ENCODE measurements at regions not wholly inside any gene's neighbourhood (a gene's known extent, or its start where the extent isn't known, plus 50 kb on each side); places are given as distances from the start of the nearest gene placed in this dataset.

GRCh38 chr3:35871009-35871408 lies 231.7 kb downstream of the ARPP21 start:
- Histone ChIP-seq H3K18ac (ENCODE audit: low read length) (no peak overlapping the region), H3K4me2 (ENCODE audit: low read length) (no peak overlapping the region), H2BK15ac (replicated peaks; ENCODE audit: low read depth) (no peak overlapping the region), H2AK5ac (ENCODE audit: low read length) (no peak overlapping the region), H3K36me3 (ENCODE audit: control insufficient read depth, insufficient read depth, low read length) (no peaks in the 10 kb centered on the region), H4K8ac (ENCODE audit: low read depth, low read length) (no peak overlapping the region), H3K9ac (ENCODE audit: low read length) (no peak overlapping the region), H3K27ac (ENCODE audit: low read depth, low read length) (no peak overlapping the region), H3K79me2 (ENCODE audit: control insufficient read depth, insufficient read depth, low read length) (no peaks in the 10 kb centered on the region), H4K5ac (ENCODE audit: low read length) (no peak overlapping the region), H2BK120ac (ENCODE audit: low read depth, low read length) (no peak overlapping the region), H3K79me1 (ENCODE audit: low read length) (no peaks in the 10 kb centered on the region), H3K27me3 (ENCODE audit: insufficient read depth, low read length, poor library complexity) (no peaks in the 10 kb centered on the region), H2BK5ac (ENCODE audit: low read length) (no peak overlapping the region), H3K4me1 (ENCODE audit: control insufficient read depth, low read depth, low read length) (no peaks in the 10 kb centered on the region), H3K56ac (ENCODE audit: low read length) (no peak overlapping the region), H3K4ac (ENCODE audit: low read depth, low read length) (no peak overlapping the region), H3K4me3 (ENCODE audit: low read length) (no peak overlapping the region), H3K23ac (ENCODE audit: low read length) (no peak overlapping the region)
- no peak for DNase-seq
- no CpG with 5 or more reads among the region's 4 CpGs for WGBS (ENCODE audit: extremely low coverage, insufficient coverage, low lambda C conversion rate)

DNA sequence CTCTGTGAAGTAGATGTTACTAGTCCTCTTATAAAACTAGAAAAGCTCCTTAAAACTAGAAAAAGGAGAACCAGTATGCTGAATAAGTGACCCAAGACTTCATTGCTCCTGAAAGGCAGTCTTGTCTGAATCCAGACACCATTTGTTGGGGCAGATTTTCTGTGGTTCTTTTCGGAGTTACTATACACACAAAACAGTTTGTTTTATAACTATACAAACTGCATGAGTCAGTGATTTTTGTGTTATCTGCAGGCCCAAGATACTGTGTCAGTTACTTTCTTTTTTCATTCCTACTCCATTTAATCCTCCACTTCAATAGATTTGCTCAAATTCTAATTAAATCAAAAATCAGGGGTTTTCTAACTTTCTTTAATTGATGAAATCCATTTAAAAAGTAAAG lies 244.6 kb downstream of the ARPP21 start:
- DNase-seq = no peak
- H3K27ac ChIP-seq (ENCODE audit: low read depth, low read length) = no peak overlapping the region
- H2BK15ac ChIP-seq (replicated peaks; ENCODE audit: low read depth) = no peak overlapping the region
- H3K4me2 ChIP-seq (ENCODE audit: low read length) = no peak overlapping the region
- no peak overlapping the region for H4K8ac ChIP-seq (ENCODE audit: low read depth, low read length)
- no peak overlapping the region for H3K18ac ChIP-seq (ENCODE audit: low read length)
- no peak overlapping the region for H2AK5ac ChIP-seq (ENCODE audit: low read length)
- no peak overlapping the region for H3K23ac ChIP-seq (ENCODE audit: low read length)
- H4K5ac ChIP-seq (ENCODE audit: low read length) = no peak overlapping the region
- no peak overlapping the region for H3K4me3 ChIP-seq (ENCODE audit: low read length)
- H2BK5ac ChIP-seq (ENCODE audit: low read length) = no peak overlapping the region
- no peaks in the 10 kb centered on the region for H3K79me1 ChIP-seq (ENCODE audit: low read length)
- H3K4ac ChIP-seq (ENCODE audit: low read depth, low read length) = no peak overlapping the region
- WGBS (ENCODE audit: extremely low coverage, insufficient coverage, low lambda C conversion rate) = no CpG with 5 or more reads among the region's 1 CpG
- no peaks in the 10 kb centered on the region for H3K27me3 ChIP-seq (ENCODE audit: insufficient read depth, low read length, poor library complexity)
- H3K56ac ChIP-seq (ENCODE audit: low read length) = no peak overlapping the region
- H3K9ac ChIP-seq (ENCODE audit: low read length) = no peak overlapping the region
- H3K4me1 ChIP-seq (ENCODE audit: control insufficient read depth, low read depth, low read length) = no peaks in the 10 kb centered on the region
- no peaks in the 10 kb centered on the region for H3K79me2 ChIP-seq (ENCODE audit: control insufficient read depth, insufficient read depth, low read length)
- H2BK120ac ChIP-seq (ENCODE audit: low read depth, low read length) = no peak overlapping the region
- no peaks in the 10 kb centered on the region for H3K36me3 ChIP-seq (ENCODE audit: control insufficient read depth, insufficient read depth, low read length)

DNA sequence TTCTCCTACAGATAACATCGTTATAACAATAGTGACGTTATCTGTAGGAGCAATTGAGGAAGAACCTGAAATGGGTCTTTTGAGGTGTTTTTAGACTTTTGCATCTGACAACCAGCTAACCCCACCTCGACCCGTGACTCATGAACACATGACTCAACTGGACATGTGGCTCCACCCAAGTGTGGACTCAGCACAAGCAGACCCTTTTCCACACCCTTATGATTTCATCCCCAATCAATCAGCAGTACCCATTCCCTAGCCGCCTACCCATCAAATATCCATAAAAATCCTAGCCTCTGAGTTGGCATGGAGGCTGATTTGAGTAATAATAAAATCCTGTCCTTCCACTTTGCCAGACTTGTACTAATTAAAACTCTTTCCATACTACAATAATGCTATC lies 255.4 kb downstream of the ARPP21 start:
- H2BK120ac ChIP-seq (ENCODE audit: low read depth, low read length) = no peak overlapping the region
- H3K4ac ChIP-seq (ENCODE audit: low read depth, low read length) = no peak overlapping the region
- H3K9ac ChIP-seq (ENCODE audit: low read length) = no peak overlapping the region
- H3K56ac ChIP-seq (ENCODE audit: low read length) = no peak overlapping the region
- no peak overlapping the region for H4K5ac ChIP-seq (ENCODE audit: low read length)
- H4K8ac ChIP-seq (ENCODE audit: low read depth, low read length) = no peak overlapping the region
- H2AK5ac ChIP-seq (ENCODE audit: low read length) = no peak overlapping the region
- H3K4me1 ChIP-seq (ENCODE audit: control insufficient read depth, low read depth, low read length) = peaks cover 2% of the 10 kb centered on the region
- H3K4me3 ChIP-seq (ENCODE audit: low read length) = no peak overlapping the region
- no CpG with 5 or more reads among the region's 5 CpGs for WGBS (ENCODE audit: extremely low coverage, insufficient coverage, low lambda C conversion rate)
- H3K23ac ChIP-seq (ENCODE audit: low read length) = no peak overlapping the region
- H3K4me2 ChIP-seq (ENCODE audit: low read length) = no peak overlapping the region
- H3K36me3 ChIP-seq (ENCODE audit: control insufficient read depth, insufficient read depth, low read length) = no peaks in the 10 kb centered on the region
- H3K79me2 ChIP-seq (ENCODE audit: control insufficient read depth, insufficient read depth, low read length) = no peaks in the 10 kb centered on the region
- H3K18ac ChIP-seq (ENCODE audit: low read length) = no peak overlapping the region
- no peaks in the 10 kb centered on the region for H3K79me1 ChIP-seq (ENCODE audit: low read length)
- H3K27me3 ChIP-seq (ENCODE audit: insufficient read depth, low read length, poor library complexity) = no peaks in the 10 kb centered on the region
- no peak overlapping the region for H2BK5ac ChIP-seq (ENCODE audit: low read length)
- DNase-seq = no peak
- no peak overlapping the region for H2BK15ac ChIP-seq (replicated peaks; ENCODE audit: low read depth)
- H3K27ac ChIP-seq (ENCODE audit: low read depth, low read length) = no peak overlapping the region

GRCh38 chr3:35899245-35899644 lies 259.9 kb downstream of the ARPP21 start:
- H3K18ac ChIP-seq (ENCODE audit: low read length) = no peak overlapping the region
- H2BK5ac ChIP-seq (ENCODE audit: low read length) = no peak overlapping the region
- no peak overlapping the region for H3K4me3 ChIP-seq (ENCODE audit: low read length)
- no peak overlapping the region for H3K23ac ChIP-seq (ENCODE audit: low read length)
- H3K27ac ChIP-seq (ENCODE audit: low read depth, low read length) = no peak overlapping the region
- H2BK15ac ChIP-seq (replicated peaks; ENCODE audit: low read depth) = no peak overlapping the region
- no peaks in the 10 kb centered on the region for H3K79me2 ChIP-seq (ENCODE audit: control insufficient read depth, insufficient read depth, low read length)
- H3K79me1 ChIP-seq (ENCODE audit: low read length) = no peaks in the 10 kb centered on the region
- H3K36me3 ChIP-seq (ENCODE audit: control insufficient read depth, insufficient read depth, low read length) = no peaks in the 10 kb centered on the region
- no peak overlapping the region for H3K56ac ChIP-seq (ENCODE audit: low read length)
- no peak overlapping the region for H3K4me2 ChIP-seq (ENCODE audit: low read length)
- no peak overlapping the region for H2BK120ac ChIP-seq (ENCODE audit: low read depth, low read length)
- no peak overlapping the region for H4K5ac ChIP-seq (ENCODE audit: low read length)
- peaks cover 2% of the 10 kb centered on the region for H3K4me1 ChIP-seq (ENCODE audit: control insufficient read depth, low read depth, low read length)
- H3K27me3 ChIP-seq (ENCODE audit: insufficient read depth, low read length, poor library complexity) = no peaks in the 10 kb centered on the region
- peak; percentile 13 for DNase-seq
- no peak overlapping the region for H3K4ac ChIP-seq (ENCODE audit: low read depth, low read length)
- H2AK5ac ChIP-seq (ENCODE audit: low read length) = no peak overlapping the region
- no peak overlapping the region for H3K9ac ChIP-seq (ENCODE audit: low read length)
- H4K8ac ChIP-seq (ENCODE audit: low read depth, low read length) = no peak overlapping the region

DNA sequence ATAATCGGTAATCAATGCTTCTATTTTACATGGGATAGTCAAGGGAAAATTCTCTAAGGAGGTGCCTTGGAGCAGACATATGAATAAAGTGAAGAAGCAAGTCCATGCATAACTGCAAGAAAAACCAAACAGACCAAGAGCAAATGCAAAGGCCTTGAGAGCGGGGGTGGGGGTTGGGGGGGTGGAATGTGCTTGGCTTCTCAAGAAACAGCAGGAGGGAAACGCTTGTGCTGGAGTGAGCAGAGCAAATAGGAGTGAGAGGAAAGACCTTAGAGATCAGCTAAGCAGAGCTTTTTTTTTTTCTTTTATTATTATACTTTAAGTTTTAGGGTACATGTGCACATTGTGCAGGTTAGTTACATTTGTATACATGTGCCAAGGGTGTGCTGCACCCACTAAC lies 260.8 kb downstream of the ARPP21 start:
- no peak overlapping the region for H3K18ac ChIP-seq (ENCODE audit: low read length)
- H3K79me2 ChIP-seq (ENCODE audit: control insufficient read depth, insufficient read depth, low read length) = no peaks in the 10 kb centered on the region
- H3K4me2 ChIP-seq (ENCODE audit: low read length) = no peak overlapping the region
- H3K79me1 ChIP-seq (ENCODE audit: low read length) = no peaks in the 10 kb centered on the region
- H3K9ac ChIP-seq (ENCODE audit: low read length) = no peak overlapping the region
- peaks cover 2% of the 10 kb centered on the region for H3K4me1 ChIP-seq (ENCODE audit: control insufficient read depth, low read depth, low read length)
- no peak overlapping the region for H3K56ac ChIP-seq (ENCODE audit: low read length)
- no CpG with 5 or more reads among the region's 3 CpGs for WGBS (ENCODE audit: extremely low coverage, insufficient coverage, low lambda C conversion rate)
- no peak overlapping the region for H2BK5ac ChIP-seq (ENCODE audit: low read length)
- H2AK5ac ChIP-seq (ENCODE audit: low read length) = no peak overlapping the region
- H3K4me3 ChIP-seq (ENCODE audit: low read length) = no peak overlapping the region
- H4K8ac ChIP-seq (ENCODE audit: low read depth, low read length) = no peak overlapping the region
- H4K5ac ChIP-seq (ENCODE audit: low read length) = no peak overlapping the region
- peak; percentile 77 for DNase-seq
- H3K4ac ChIP-seq (ENCODE audit: low read depth, low read length) = no peak overlapping the region
- H2BK120ac ChIP-seq (ENCODE audit: low read depth, low read length) = no peak overlapping the region
- H3K27me3 ChIP-seq (ENCODE audit: insufficient read depth, low read length, poor library complexity) = no peaks in the 10 kb centered on the region
- no peak overlapping the region for H3K23ac ChIP-seq (ENCODE audit: low read length)
- no peak overlapping the region for H3K27ac ChIP-seq (ENCODE audit: low read depth, low read length)
- H2BK15ac ChIP-seq (replicated peaks; ENCODE audit: low read depth) = no peak overlapping the region
- H3K36me3 ChIP-seq (ENCODE audit: control insufficient read depth, insufficient read depth, low read length) = no peaks in the 10 kb centered on the region

DNA sequence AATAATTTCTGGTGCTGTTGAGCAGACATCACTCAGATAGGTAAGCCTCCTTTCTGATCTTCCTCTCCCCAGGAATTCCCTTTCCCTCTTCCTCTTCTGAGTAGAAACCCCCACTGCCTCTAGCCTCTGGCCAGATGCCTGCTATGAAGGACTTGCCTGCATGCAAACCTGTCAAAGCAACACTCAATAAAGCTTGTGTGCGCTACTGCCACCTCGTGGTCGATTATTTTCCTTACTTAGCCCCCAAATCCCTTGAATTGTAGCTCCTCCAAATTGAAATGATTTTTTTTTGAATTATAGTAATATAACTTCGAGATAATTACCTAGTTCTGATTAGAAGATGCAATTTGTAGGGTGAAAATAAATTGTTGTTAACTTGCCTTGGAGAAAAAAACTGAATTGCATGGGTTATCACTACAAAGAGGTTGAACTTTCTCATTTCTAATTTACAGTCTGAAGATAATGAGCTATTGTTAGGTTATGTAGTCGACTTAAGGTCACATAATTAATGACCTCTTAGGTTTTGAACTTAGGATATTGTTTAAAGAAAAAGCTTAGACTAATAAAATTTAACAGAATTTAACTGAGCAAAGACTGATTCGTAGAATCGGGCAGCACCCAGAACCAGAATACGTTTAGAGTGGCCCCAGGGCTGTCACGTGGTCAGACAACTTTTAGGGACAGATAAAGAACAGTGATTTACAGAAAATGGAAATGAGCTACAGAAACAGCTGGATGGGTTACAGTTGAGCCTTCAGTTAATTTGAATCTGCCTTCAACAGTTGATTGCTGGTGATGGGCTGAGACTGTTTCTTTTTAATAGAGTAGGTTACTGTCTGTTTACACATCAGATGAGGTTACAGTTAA lies 269.3 kb downstream of the ARPP21 start:
- Histone ChIP-seq H2BK120ac (ENCODE audit: low read depth, low read length) (no peak overlapping the region), H4K8ac (ENCODE audit: low read depth, low read length) (no peak overlapping the region), H2BK15ac (replicated peaks; ENCODE audit: low read depth) (no peak overlapping the region), H3K4me2 (ENCODE audit: low read length) (no peak overlapping the region), H3K56ac (ENCODE audit: low read length) (no peak overlapping the region), H3K23ac (ENCODE audit: low read length) (no peak overlapping the region), H3K9ac (ENCODE audit: low read length) (no peak overlapping the region), H2BK5ac (ENCODE audit: low read length) (no peak overlapping the region), H4K5ac (ENCODE audit: low read length) (no peak overlapping the region), H3K4me3 (ENCODE audit: low read length) (no peak overlapping the region), H3K79me2 (ENCODE audit: control insufficient read depth, insufficient read depth, low read length) (no peaks in the 10 kb centered on the region), H3K36me3 (ENCODE audit: control insufficient read depth, insufficient read depth, low read length) (no peaks in the 10 kb centered on the region), H2AK5ac (ENCODE audit: low read length) (no peak overlapping the region), H3K27me3 (ENCODE audit: insufficient read depth, low read length, poor library complexity) (no peaks in the 10 kb centered on the region), H3K18ac (ENCODE audit: low read length) (no peak overlapping the region), H3K4me1 (ENCODE audit: control insufficient read depth, low read depth, low read length) (no peaks in the 10 kb centered on the region), H3K27ac (ENCODE audit: low read depth, low read length) (no peak overlapping the region), H3K4ac (ENCODE audit: low read depth, low read length) (no peak overlapping the region), H3K79me1 (ENCODE audit: low read length) (no peaks in the 10 kb centered on the region)
- peak; percentile 88 for DNase-seq
- 83% methylated on average over 1 of the region's 9 CpGs for WGBS (ENCODE audit: extremely low coverage, insufficient coverage, low lambda C conversion rate)

Measured in mesendoderm (in vitro differentiated cells).